WERI-Rb-1 (cell line): ENCODE measurements at regions not wholly inside any gene's neighbourhood (a gene's known extent, or its start where the extent isn't known, plus 50 kb on each side); places are given as distances from the start of the nearest gene placed in this dataset.
"Not testable (repeated sequence)": the region's sequence is repeated elsewhere in the genome, so short reads cannot be mapped to it uniquely, and the experiment has no call there.

Source experiments
- DNase-seq: peaks from one replicate; pipeline ENCODE4 v3.0.0-alpha.2; 2020
- H3K27ac ChIP-seq: fragments of 250-450 bp; sonication (Bioruptor Pico); 2 replicates; pipeline ENCODE4 v1.5.1; 2020; ENCODE audit warnings: mild to moderate bottlenecking, moderate library complexity
- H3K27me3 ChIP-seq: fragments of 250-450 bp; sonication (Bioruptor Pico); 2 replicates; pipeline ENCODE4 v1.5.1; 2021; ENCODE audit warnings: mild to moderate bottlenecking, low read depth, moderate library complexity; ENCODE audit not compliant: insufficient read depth, severe bottlenecking
- H3K36me3 ChIP-seq: fragments of 250-450 bp; sonication (Bioruptor Pico); 2 replicates; pipeline ENCODE4 v1.5.1; 2020; ENCODE audit warnings: mild to moderate bottlenecking, moderate library complexity
- H3K4me3 ChIP-seq: 2 replicates; pipeline ENCODE4 v1.5.1; 2011; ENCODE audit warnings: low read depth, mild to moderate bottlenecking, control low read depth, low read length
- H3K9me3 ChIP-seq: fragments of 250-450 bp; sonication (Bioruptor Pico); 2 replicates; pipeline ENCODE4 v1.5.1; 2021; ENCODE audit warnings: mild to moderate bottlenecking, moderate library complexity; ENCODE audit not compliant: severe bottlenecking
- TF ChIP-seq, protein P1 (sequence below): IDR thresholded peaks from 2 replicates; pipeline ENCODE4 v1.5.1; 2011; ENCODE audit warnings: low read depth, mild to moderate bottlenecking, control low read depth, inconsistent platforms, low read length

DNA sequence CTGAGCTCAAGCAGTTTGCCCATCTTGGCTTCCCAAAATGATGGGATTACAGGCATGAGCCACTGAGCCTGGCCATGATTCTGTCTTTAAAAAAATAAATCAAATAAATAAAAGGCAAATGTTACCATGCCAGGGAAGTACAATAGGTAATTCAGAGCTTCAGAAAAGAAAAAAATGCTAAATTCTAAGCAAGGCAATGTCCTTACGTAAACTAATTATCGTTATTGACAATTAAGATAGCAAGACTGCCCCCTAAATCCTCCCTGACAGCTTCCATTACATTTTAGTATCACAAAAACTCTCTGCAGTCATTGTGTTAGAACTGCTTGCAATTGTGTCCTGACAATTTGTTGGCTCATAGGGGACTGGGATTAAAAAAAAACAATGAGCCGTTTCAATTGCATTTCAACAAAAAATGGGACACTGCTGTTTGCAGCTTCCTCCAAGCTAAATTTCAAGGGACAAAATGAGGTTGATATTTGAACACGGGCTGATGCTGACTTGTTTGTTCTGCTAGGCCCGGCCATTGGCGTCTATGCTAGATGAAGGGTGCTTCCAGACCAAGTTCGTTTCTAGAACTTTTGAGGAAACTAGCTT is 88.9 kb downstream of the MOGAT1 start:
- no peak for DNase-seq
- H3K36me3 ChIP-seq, result no peaks in the 10 kb centered on the region
- TF ChIP-seq, protein P1, sequence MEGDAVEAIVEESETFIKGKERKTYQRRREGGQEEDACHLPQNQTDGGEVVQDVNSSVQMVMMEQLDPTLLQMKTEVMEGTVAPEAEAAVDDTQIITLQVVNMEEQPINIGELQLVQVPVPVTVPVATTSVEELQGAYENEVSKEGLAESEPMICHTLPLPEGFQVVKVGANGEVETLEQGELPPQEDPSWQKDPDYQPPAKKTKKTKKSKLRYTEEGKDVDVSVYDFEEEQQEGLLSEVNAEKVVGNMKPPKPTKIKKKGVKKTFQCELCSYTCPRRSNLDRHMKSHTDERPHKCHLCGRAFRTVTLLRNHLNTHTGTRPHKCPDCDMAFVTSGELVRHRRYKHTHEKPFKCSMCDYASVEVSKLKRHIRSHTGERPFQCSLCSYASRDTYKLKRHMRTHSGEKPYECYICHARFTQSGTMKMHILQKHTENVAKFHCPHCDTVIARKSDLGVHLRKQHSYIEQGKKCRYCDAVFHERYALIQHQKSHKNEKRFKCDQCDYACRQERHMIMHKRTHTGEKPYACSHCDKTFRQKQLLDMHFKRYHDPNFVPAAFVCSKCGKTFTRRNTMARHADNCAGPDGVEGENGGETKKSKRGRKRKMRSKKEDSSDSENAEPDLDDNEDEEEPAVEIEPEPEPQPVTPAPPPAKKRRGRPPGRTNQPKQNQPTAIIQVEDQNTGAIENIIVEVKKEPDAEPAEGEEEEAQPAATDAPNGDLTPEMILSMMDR, result no peak
- no peaks in the 10 kb centered on the region for H3K9me3 ChIP-seq
- H3K27me3 ChIP-seq, result peaks cover 10% of the 10 kb centered on the region
- no peak overlapping the region for H3K4me3 ChIP-seq
- no peak overlapping the region for H3K27ac ChIP-seq

DNA sequence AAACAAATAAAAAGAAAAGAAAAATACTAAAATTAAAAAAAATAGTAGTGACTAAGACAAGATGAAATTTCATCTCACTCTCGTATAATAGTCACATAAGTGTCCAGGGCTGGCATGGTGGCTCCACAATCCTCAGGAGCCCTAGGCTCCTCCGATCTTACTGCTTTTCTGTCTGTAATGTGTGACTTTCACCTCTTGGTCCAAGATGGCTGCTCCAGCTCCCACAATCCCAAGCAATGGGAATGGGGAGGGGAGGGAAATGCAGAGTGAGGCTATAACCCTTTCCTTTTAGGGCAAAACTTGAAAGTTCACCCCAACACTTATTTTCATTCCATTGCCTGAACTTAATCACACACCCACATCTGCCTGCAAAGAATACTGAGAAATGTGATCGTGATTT is 90.4 kb downstream of the MOGAT1 start:
- TF ChIP-seq, protein P1, result no peak
- Histone ChIP-seq H3K9me3 (no peaks in the 10 kb centered on the region), H3K36me3 (no peaks in the 10 kb centered on the region), H3K27ac (no peak overlapping the region), H3K4me3 (no peak overlapping the region), H3K27me3 (peaks cover 1% of the 10 kb centered on the region)
- no peak for DNase-seq

DNA sequence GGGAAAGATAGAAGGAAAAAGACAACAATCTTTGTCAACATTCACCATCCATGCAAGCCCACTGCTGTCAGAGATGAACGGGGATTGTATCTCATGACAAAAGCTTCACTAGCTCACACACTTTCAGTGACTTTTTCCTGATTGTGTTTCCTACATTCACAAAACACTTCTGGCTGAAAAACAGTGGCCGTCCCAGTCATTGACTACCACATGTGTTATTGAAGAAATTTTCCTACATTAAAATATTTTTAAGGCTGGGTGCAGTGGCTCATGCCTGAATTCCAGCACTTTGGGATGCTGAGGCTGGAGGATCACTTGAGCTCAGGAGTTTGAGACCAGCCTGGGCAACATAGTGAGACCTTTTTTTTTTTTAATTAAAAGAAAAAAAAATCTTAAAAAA is 90.9 kb downstream of the MOGAT1 start:
- Histone ChIP-seq H3K4me3 (no peak overlapping the region), H3K9me3 (no peaks in the 10 kb centered on the region), H3K27me3 (no peaks in the 10 kb centered on the region), H3K27ac (no peak overlapping the region), H3K36me3 (no peaks in the 10 kb centered on the region)
- DNase-seq, result no peak
- TF ChIP-seq, protein P1, result no peak

DNA sequence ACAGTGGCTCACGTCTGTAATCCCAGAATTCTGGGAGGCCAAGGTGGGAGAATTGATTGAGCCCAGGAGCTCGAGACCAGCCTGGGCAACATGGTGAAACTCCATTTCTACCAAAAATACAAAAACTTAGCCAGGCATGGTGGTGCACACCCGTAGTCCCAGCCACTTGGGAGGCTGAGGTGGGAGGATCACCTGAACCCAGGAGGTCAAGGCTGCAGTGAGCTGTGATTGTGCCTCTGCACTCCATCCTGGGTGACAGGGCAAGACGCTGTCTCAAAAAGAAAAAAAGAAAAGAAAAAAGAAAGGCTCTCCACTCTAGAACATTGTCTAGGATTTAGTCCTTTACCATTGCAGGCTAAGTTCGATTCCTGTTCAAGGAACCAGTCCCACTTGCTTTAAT is 94.4 kb downstream of the MOGAT1 start:
- not testable (repeated sequence) for H3K9me3 ChIP-seq, H3K27me3 ChIP-seq, H3K27ac ChIP-seq, H3K4me3 ChIP-seq, DNase-seq, H3K36me3 ChIP-seq

DNA sequence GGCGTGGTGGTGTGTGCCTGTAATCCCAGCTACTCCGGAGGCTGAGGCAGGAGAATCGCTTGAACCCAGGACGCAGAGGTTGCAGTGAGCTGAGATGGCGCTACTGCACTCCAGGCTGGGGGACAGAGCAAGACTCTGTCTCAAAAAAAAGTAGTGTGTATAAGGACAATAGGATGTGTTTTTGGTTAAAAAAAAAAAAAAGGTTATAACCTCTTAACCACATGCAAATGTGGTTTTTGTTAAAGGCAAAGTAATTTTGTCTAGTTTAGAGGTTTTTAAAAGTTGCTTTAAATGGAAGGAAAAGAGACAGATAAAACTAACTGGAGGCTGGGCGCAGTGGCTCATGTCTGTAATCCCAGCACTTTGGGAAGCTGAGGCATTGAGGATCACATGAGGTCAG is 92.8 kb upstream of the ACSL3 start:
- not testable (repeated sequence) for H3K4me3 ChIP-seq, DNase-seq, H3K27me3 ChIP-seq, H3K36me3 ChIP-seq, H3K27ac ChIP-seq, H3K9me3 ChIP-seq

DNA sequence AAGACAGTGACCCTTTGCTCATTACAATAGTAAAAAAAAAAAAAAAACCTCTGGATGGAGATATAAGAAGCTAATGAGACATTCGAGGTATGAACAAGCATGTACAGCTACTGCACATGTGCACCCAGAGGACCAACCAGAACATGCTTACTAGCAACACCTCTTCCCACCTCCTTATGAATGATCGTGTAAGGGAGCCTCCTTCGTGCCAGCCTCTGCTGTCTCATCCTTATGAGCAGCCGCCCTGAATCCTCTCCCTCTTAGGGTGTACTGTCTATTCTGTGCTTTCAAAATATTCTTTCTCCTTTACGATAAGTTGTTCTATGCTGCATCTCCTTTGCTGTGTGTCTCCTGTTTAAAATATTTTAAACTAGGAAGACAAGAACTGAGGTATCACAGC is 91.4 kb upstream of the ACSL3 start:
- Histone ChIP-seq H3K27me3 (no peaks in the 10 kb centered on the region), H3K9me3 (no peaks in the 10 kb centered on the region), H3K27ac (no peak overlapping the region), H3K36me3 (no peaks in the 10 kb centered on the region), H3K4me3 (no peak overlapping the region)
- TF ChIP-seq, protein P1, result no peak
- no peak for DNase-seq

DNA sequence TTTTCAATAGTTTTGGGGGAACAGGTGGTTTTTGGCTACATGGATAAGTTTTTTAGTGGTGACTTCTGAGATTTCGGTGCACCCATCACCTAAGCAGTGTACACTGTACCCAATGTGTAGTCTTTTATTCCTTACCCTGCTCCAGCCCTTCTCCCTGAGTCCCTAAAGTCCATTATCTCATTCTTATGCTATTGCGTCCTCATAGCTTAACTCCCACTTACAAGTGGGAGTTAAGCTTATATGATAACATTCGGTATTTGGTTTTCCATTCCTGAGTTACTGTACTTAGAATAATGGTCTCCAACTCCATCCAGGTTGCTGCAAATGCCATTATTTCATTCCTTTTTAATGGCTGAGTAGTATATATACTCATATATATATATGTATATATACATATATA is 90.9 kb upstream of the ACSL3 start:
- H3K27me3 ChIP-seq, result no peaks in the 10 kb centered on the region
- H3K27ac ChIP-seq, result no peak overlapping the region
- no peak for DNase-seq
- TF ChIP-seq, protein P1, result no peak
- H3K9me3 ChIP-seq, result no peaks in the 10 kb centered on the region
- H3K36me3 ChIP-seq, result no peaks in the 10 kb centered on the region
- H3K4me3 ChIP-seq, result no peak overlapping the region
